ENCODE measurements at regions not wholly inside any gene's neighbourhood (a gene's known extent, or its start where the extent isn't known, plus 50 kb on each side); places are given as distances from the start of the nearest gene placed in this dataset.

DNA sequence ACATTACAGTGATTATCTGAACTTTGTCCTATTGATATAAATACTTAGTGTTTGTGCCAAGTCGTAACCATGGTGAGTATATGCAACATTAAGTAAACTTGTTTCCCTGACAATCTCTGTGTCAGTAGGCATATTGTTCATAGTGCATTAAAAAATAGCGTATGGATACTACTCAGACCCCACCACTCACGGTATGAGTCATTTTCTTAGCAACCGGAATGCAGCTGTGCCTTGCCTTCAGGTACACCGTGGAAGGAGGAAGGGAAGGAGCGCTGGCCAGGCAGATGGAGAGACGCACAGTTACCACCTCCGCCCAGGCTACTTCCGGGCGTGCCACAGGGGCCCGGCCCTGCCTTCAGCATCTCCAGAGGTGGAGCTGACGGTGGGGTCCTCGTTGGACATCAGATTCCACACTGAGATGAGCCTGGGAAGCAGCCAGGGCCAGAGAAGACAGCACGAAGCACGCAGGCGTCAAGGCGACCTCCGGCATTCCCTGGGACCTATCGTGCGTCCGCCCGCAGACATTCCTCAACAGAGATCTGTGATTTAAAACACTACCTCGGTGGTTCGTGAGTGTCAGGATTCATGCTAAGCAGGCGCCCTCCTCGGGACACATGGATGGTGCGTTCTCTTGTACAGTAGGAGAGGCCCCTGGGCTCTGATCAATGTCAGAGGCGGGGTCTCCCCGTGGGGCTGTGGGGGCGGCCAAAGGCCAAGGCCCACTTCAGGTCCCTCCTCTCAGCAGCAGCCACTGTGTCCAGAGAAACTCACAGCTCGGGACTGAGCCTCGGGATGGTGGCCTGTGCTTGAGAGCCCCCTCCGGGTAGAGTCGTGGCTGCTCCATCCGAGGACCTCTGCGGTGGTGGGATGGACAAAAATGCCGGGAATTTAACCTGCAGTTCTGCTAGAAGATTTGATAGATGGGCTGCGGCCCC, 82.2 kb upstream of the HDAC4 start:
- no peak for DNase-seq
- no peak overlapping the region for H3K4me3 Mint-ChIP-seq (ENCODE audit: unreplicated experiment)
- peaks cover 3% of the 10 kb centered on the region for H3K27me3 Mint-ChIP-seq (ENCODE audit: unreplicated experiment)
- TF ChIP-seq, protein P1, sequence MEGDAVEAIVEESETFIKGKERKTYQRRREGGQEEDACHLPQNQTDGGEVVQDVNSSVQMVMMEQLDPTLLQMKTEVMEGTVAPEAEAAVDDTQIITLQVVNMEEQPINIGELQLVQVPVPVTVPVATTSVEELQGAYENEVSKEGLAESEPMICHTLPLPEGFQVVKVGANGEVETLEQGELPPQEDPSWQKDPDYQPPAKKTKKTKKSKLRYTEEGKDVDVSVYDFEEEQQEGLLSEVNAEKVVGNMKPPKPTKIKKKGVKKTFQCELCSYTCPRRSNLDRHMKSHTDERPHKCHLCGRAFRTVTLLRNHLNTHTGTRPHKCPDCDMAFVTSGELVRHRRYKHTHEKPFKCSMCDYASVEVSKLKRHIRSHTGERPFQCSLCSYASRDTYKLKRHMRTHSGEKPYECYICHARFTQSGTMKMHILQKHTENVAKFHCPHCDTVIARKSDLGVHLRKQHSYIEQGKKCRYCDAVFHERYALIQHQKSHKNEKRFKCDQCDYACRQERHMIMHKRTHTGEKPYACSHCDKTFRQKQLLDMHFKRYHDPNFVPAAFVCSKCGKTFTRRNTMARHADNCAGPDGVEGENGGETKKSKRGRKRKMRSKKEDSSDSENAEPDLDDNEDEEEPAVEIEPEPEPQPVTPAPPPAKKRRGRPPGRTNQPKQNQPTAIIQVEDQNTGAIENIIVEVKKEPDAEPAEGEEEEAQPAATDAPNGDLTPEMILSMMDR (IDR thresholded peaks at IDR 0.05; ENCODE audit: partially characterized antibody, unreplicated experiment), result no peak
- no peak overlapping the region for H3K27ac Mint-ChIP-seq (ENCODE audit: unreplicated experiment)
- no peaks in the 10 kb centered on the region for H3K4me1 Mint-ChIP-seq (ENCODE audit: low read depth, unreplicated experiment)
- H3K36me3 Mint-ChIP-seq (ENCODE audit: unreplicated experiment), result no peaks in the 10 kb centered on the region
- peaks cover 1% of the 10 kb centered on the region for H3K9me3 Mint-ChIP-seq (ENCODE audit: unreplicated experiment)

DNA sequence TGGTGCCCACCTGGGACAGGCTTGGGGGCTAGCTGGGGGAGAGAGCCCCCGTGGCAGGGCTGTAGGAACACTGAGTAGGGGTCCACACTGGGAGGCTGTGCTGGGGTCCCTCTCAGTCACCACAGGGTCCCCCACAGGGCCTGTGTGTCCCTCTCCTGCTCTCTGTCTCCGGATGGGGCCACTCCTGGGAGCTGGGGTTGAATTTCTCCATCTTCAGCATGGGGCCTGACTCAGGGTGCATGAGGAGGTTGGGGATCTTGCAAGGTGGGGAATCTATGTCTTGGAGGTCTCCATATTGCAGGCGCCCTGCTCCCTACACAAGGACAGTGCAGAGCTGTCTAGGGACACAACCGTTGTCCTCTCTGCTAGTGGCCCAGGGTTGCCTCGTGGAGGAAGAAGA, 78.7 kb upstream of the HDAC4 start:
- TF ChIP-seq, protein P1 (IDR thresholded peaks at IDR 0.05; ENCODE audit: partially characterized antibody, unreplicated experiment), result no peak
- no peak overlapping the region for H3K27ac Mint-ChIP-seq (ENCODE audit: unreplicated experiment)
- no peak for DNase-seq
- no peak overlapping the region for H3K4me3 Mint-ChIP-seq (ENCODE audit: unreplicated experiment)
- no peaks in the 10 kb centered on the region for H3K9me3 Mint-ChIP-seq (ENCODE audit: unreplicated experiment)
- H3K36me3 Mint-ChIP-seq (ENCODE audit: unreplicated experiment), result peaks cover 2% of the 10 kb centered on the region
- H3K27me3 Mint-ChIP-seq (ENCODE audit: unreplicated experiment), result peaks cover 7% of the 10 kb centered on the region
- no peaks in the 10 kb centered on the region for H3K4me1 Mint-ChIP-seq (ENCODE audit: low read depth, unreplicated experiment)

DNA sequence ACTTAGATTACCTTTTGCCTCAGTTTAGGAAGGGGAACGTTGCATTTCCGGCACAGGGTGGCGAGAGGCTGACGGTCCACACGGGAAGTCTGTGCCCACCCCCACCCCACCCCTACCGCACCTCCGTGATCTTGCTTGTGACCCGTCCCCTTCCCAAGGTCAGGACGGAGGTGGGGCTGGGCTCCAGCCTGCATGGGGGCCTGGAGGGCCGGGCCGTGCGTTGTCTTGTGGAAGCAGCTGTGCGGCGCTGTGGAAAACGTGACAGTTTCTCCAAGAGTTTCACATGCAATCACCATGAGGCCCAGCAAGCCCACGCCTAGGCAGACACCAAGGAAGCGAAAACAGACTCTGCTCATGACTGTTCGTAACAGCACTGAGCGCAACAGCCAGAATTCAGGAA, 76.8 kb upstream of the HDAC4 start:
- no peaks in the 10 kb centered on the region for H3K4me1 Mint-ChIP-seq (ENCODE audit: low read depth, unreplicated experiment)
- TF ChIP-seq, protein P1 (IDR thresholded peaks at IDR 0.05; ENCODE audit: partially characterized antibody, unreplicated experiment), result no peak
- H3K9me3 Mint-ChIP-seq (ENCODE audit: unreplicated experiment), result no peaks in the 10 kb centered on the region
- H3K36me3 Mint-ChIP-seq (ENCODE audit: unreplicated experiment), result peaks cover 7% of the 10 kb centered on the region
- DNase-seq, result no peak
- H3K27ac Mint-ChIP-seq (ENCODE audit: unreplicated experiment), result no peak overlapping the region
- peaks cover 7% of the 10 kb centered on the region for H3K27me3 Mint-ChIP-seq (ENCODE audit: unreplicated experiment)
- H3K4me3 Mint-ChIP-seq (ENCODE audit: unreplicated experiment), result no peak overlapping the region

DNA sequence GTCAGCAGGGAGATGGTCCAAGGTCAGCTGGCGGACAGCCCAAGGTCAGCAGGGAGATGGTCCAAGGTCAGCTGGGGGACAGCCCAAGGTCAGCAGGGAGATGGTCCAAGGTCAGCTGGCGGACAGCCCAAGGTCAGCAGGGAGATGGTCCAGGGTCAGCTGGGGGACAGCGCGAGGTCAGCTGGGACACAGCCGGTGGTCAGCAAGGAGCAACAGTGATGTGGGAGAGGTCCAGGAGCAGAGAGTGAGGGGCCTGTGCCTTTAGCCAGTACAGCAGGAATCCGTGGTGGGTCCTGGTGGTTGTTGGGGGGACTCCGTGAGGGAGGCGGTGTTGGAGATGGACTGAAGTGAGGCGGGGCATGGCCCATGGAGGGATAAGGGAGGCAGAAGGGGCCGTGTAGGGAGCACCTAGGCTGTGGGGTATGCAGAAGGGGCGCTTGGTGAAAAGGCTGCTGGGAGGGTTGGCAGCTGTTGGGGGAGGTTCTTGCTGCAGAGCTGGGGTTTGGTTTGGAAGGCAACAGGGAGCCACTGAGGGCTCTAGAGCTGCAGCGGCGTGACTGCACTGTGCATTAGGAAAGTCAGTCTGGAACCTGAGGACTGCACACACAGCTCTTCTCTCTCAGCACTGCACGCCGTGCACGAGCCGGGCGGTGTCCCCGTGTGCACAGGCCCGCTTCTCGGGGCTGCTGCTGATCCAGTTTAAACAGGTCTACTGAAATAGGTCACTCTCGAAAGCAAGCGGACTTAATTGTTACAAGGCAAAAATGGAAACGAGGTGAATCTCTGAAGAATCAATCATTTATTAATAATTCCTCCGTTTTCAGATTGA, 76.2 kb upstream of the HDAC4 start:
- Mint-ChIP-seq H3K4me1 (ENCODE audit: low read depth, unreplicated experiment) (no peaks in the 10 kb centered on the region), H3K36me3 (ENCODE audit: unreplicated experiment) (peaks cover 7% of the 10 kb centered on the region), H3K27me3 (ENCODE audit: unreplicated experiment) (peaks cover 8% of the 10 kb centered on the region), H3K9me3 (ENCODE audit: unreplicated experiment) (no peaks in the 10 kb centered on the region), H3K27ac (ENCODE audit: unreplicated experiment) (no peak overlapping the region), H3K4me3 (ENCODE audit: unreplicated experiment) (peak overlapping the region; percentile 46)
- TF ChIP-seq, protein P1 (IDR thresholded peaks at IDR 0.05; ENCODE audit: partially characterized antibody, unreplicated experiment), result no peak
- DNase-seq, result no peak
